Stimulated activated CD4-positive, alpha-beta T cell treated with anti-CD3 and anti-CD28 coated beads, Interleukin-1b, Interleukin-23, amount 100 ng/mL, for 1 hour (primary cell): ENCODE measurements at regions not wholly inside any gene's neighbourhood (a gene's known extent, or its start where the extent isn't known, plus 50 kb on each side); places are given as distances from the start of the nearest gene placed in this dataset.
"Not testable (repeated sequence)": the region's sequence is repeated elsewhere in the genome, so short reads cannot be mapped to it uniquely, and the experiment has no call there.

Experiments used
- DNase-seq, 2 donors: peaks; one replicate each; pipeline ENCODE4 v3.0.0-alpha.2; 2020; ENCODE audit warnings: low read depth in 2 of 2

GRCh38 chr11:86148345-86148747 is 79.5 kb upstream of the PICALM start:
- no peak for DNase-seq

- no peak for DNase-seq
These were observed 78.1 kb upstream of the PICALM start for GRCh38 chr11:86147004-86147403.

DNA sequence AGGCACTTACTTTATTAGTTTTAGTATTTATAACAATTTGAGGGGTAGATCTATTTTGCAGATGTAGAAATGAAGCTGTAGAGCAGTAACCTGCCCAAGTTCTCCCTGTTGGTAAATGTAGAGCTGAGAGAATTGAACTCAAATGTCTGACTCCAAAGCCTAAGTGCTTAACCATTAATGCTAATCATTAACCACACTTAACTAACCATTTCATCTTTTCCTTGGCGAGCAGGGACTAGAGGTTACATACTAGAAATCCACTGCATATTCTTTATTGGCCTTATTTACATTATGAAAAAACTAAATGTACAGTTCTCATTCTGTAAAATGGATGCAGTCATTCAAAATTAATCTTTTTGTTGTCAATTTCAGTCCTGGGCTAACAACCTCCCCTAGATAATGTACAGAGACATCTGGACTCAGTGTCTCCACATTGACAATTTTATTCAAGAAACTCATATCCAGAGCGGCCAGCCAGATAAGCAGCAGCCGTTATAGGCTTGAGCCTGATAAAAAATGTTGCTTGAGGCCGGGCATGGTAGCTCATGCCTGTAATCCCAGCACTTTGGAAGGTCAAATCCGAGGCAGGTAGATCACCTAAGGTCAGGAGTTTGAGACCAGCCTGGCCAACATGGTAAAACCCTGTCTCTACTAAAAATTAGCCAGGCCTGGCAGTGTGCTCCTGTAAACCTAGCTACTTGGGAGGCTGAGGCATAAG is 76.7 kb upstream of the PICALM start:
- DNase-seq: no peak

DNA sequence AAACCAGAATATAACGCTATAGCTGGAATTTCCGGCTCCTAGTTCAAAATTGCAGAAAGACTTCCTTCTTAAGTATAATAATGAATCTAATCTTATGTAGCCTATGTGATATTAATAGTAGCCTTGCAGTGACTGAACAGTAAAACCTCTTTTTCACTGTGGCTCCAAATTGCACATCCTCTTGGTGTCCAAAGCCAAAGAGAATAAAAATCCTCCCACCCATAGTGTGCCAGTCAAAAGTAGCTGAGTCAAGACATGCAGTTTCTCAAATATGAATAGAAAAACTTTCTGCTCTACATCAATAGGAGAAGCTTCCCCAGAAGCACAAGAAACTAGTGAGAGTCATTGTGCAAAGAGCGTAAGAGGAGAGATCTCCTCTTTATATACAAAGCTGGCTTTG is 76.0 kb upstream of the PICALM start:
- DNase-seq: no peak

DNA sequence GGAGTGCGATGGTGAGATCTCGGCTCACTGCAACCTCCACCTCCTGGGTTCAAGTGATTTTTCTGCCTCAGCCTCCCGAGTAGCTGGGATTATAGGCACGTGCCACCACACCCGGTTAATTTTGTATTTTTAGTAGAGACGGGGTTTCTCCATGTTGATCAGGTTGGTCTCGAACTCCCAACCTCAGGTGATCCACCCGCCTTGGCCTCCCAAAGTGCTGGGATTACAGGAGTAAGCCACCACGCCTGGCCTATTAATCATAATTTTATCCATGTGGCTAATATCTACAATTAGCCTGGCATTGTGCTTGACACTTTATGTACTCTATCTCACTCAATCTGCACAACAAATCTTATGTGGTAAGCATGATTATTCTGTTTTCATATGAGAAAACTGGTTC is 75.2 kb upstream of the PICALM start:
- DNase-seq: not testable (repeated sequence)

DNA sequence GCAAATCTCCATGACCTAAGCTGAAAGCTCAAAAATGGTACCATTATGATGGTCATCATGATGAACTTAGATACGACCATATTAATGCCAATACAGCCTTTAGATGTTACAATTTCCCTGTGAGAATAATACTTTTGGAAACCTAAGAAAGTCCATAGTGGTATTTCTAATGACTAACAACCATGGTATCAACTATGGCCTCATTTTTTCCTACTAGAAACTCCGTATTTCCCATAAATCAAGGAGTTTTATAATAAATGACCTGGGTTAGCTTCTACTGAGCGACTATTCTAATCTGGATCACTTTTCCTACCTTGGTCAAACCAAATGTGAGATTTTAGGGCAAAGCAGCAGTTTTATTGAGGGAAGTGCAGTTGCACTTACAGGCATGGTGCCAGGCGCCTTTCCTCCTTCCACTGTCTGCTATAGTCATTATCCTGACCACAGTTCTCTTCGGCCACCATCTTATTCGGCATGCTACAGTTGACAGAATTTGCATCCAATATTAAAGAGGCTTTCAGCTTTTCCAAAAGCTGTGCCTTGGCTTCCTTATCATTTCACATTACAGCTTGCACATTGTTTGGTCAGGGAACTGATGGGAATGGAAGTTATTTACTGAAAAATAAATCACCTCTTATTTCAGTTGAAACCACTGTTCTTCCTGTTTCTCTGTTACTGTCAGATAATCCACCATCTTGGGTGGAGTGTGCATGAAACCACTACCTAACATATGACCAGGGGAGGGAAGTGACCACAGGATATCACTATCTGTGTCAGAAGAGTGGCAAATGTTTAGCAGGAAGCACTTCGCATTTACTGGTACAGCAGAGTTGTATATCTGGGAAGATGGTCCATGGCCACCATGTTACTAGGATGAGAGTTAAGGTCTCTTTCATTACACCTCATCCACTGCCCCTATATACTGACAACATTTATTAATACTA is 74.5 kb upstream of the PICALM start:
- no peak for DNase-seq

DNA sequence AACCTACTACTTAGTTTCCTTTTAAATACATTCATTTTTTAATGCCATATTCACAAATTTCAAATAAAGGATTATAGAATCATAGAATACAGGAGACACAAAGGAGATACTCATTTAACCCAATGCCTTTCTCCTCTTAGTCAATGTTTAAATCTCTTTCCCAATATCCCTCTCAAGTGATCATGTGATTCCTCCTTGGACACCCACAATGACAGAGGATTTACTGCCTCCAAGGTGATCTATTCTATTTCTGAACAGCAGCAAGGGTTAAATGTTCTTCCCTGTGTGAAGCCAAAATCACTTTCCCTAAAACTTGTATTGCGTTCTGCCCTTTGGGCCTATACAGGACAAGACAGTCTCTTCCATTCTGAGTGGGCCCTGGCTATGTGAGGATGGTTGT is 73.3 kb upstream of the PICALM start:
- DNase-seq: no peak

GRCh38 chr11:86141727-86142126 is 72.8 kb upstream of the PICALM start:
- DNase-seq: no peak

GRCh38 chr11:86140334-86140990 is 71.6 kb upstream of the PICALM start:
- DNase-seq: no peak

DNA sequence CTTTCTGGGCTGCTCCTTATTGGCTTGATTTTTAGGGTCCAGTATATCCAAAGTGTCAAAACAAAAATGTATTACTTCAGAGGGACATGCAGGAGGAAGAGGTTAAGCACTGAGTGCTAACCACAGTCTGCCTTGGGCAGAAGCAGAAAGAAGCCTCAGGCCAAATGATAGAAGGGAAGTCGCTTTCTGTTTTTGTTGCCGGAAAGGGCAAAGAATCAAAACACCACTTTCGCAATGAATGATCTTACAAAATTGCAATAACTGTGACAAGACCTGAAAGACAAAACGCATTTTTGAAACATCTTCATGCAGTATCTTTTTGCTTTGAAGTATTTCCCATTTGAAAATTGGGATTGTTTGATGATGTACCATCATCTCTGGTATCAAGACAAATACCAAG is 70.1 kb upstream of the PICALM start:
- no peak for DNase-seq

DNA sequence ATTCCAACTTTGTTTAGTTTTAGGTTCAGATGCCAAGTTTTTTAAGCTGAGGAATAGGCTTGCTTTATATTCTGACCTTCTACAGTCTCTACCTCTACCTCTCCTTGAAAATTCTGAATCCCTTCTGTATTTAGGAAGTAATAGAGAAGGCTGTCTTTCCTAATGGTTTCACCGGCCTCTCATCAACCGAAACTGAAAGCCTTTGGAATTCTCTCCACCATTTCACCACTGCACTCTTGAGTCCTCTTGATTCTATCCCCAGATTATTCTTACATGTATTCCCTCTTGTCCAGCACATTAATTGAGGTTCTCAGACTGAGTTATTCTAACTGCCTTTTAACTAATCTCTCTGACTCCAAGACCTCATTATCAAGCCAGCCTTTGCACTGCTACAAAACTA is 67.7 kb upstream of the PICALM start:
- no peak for DNase-seq

DNA sequence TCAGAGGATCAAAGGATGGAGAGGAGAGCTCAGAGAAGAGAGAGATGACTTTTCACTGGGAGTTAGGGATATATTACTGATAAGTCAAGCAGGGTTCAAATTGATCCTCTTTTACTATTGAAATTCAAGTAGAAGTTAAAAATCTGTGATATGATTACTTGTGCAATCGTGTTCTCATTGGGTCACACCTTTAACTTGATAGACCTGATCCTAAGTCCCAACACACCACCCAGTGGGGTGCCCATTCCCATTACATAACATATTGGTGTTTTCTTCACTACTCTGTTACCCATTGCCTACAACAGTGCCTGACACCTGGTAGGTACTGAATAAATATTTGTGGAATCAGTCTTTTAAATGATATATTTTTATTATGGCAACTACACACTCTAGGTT is 66.4 kb upstream of the PICALM start:
- no peak for DNase-seq

DNA sequence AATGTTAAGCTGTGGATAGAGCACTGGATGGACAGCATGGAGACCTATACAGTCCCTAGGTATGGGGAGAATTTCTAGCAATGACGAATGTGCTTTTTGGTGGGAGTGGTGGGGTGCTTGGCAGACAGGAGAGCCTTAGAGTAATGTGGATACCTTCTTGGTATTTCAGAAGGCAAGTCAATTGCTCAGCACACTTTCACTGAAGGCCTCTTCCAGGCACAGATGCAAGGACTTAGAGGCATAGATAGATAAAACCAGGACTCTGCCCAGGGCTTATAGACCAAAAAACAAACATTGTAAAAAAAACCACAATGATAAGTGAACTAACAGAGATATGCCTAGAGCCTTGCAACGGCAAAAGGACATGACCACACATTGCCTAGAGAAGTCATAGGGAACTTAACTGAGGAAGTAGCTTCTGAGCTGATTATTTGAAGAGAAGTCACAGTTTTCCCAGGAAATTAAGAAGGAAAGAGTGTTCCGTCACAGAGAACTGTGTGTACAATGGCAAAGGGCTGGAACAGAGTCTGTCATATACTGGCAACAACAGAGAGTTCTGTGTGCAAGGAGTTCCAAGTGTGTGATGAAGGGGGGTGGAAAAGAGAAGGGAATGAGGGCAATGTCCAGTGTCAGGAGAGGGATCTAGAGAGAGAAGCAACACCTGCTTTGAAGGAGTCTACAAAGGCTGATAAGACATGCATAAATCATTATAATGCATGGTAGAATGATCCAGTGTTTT is 65.9 kb upstream of the PICALM start:
- no peak for DNase-seq

DNA sequence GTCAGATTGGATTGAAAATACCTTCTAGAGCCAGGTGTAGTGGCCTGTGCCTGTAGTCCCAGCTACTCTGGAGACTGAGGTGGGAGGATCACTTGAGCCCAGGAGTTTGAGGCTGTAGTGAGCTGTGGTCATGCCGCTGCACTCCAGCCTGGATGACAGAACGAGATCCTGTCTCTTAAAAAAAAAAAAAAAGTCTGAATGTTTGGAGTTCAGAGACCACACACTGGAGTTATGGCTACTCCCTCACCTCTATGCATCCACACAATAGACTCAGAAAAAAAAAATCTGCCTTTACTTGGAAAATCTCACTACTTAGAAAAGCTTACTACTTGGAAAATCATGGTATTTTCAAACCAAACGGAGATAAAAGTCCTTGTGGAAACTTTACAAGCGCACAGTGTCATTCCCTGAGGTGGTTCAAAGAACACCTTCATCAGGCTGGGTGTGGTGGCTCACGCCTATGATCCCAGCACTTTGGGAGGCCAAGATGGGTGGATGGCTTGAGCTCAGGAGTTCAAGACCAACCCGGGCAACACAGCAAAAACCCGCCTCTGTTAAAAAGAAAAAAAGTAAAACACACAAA is 63.9 kb upstream of the PICALM start:
- no peak for DNase-seq

DNA sequence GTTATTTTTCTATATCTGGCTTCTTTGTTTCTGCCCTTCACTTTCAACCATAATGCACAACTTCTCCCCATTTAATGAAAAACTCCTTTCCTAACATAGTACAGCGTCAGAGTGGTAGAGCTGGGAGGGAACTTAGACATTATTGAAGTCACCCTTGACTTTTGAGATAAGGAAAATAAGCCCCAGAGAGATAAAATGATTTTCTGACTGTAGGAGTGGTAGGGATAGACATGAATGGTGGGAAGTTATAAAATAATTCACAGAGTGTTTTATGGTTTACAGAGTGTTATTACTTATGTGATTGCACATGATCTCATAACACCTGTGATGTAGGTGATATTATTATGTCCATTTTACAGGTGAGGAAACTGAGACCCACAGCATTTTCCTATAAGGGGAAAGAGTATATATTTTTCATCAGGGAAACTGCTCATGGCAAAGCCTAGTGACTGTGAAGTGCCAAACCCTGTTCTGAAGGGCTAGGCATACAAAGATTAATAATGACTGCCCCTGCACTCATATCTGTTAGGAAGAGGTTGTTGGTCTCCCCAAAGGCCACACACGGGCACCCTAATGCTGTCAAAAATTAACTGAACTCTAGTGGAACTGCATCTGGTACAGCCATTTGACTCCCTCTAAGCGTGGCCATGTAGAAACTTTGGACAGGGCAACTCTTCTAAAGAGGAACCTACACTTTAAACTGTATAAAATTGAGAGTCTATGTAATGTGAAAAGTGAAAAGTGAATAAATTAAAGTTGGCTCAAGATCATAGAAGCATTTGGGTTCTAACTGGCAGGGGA is 61.1 kb upstream of the PICALM start:
- no peak for DNase-seq

- DNase-seq: no peak
These were observed 60.0 kb upstream of the PICALM start for GRCh38 chr11:86128914-86129313.

DNA sequence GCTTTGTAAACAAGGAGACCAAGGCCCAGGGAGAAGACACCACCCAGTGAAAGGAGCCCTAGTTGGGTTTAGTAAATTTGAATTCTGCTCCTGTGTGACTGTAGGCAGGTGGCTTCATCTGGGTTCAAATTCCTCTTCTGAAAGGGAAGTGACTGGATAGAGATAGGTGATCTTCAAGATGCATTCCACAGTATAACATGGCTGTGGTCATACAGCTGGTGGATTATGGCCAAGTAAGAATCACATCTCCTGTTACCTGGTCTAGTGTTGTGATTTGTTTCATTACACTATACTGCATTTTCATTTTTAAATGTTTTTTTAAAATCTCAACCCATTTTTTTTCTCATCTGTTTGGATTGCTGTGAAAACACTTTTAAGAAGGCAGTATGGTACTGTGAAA is 58.0 kb upstream of the PICALM start:
- no peak for DNase-seq

- DNase-seq: no peak
These were observed 55.7 kb upstream of the PICALM start for GRCh38 chr11:86124251-86125233.

GRCh38 chr11:86122773-86123172 is 53.9 kb upstream of the PICALM start:
- DNase-seq: no peak
